IMR-90 (cell line): ENCODE measurements at regions not wholly inside any gene's neighbourhood (a gene's known extent, or its start where the extent isn't known, plus 50 kb on each side); places are given as distances from the start of the nearest gene placed in this dataset.

Experiments used
- ATAC-seq: fragments of 200-7000 bp; cut with Tn5 transposase; 2 replicates; pipeline ENCODE4 v1.9.1; 2020; ENCODE audit warnings: low read depth, mild to moderate bottlenecking, moderate library complexity
- BruUV-seq: library from RNA; stranded (reverse); fragments of 400-500 nt; replicated peaks from 2 replicates; lab custom pipeline; 2021; lab: Mats Ljungman, UMichigan
- CTCF ChIA-PET: fragments of 300-600 bp; formaldehyde crosslinking; extraction: SDS; loops from one replicate; lab custom pipeline; 2021; ENCODE audit warnings: antibody characterized with exemption; lab: Yijun Ruan, JAX
- POLR2A ChIA-PET: fragments of 300-600 bp; sonication (Branson Sonifier 250); formaldehyde crosslinking; loops from one replicate; lab custom pipeline; 2022; ENCODE audit warnings: antibody characterized with exemption; ENCODE audit not compliant: unreplicated experiment; lab: Charles Lee
- DNase-seq: peaks from one replicate; pipeline ENCODE4 v3.0.0; 2013
- H2AFZ ChIP-seq: replicated peaks from 2 replicates; pipeline ENCODE3; 2013; ENCODE audit warnings: low read length, mild to moderate bottlenecking; ENCODE audit not compliant: poor library complexity
- H2AK5ac ChIP-seq: 2 replicates; pipeline ENCODE4 v1.6.1; 2013; ENCODE audit warnings: low read depth, low read length, inconsistent platforms
- H2AK9ac ChIP-seq: replicated peaks from 2 replicates; pipeline ENCODE3; 2013; ENCODE audit warnings: mild to moderate bottlenecking, low read depth, low read length, moderate library complexity; ENCODE audit not compliant: poor library complexity
- H2BK120ac ChIP-seq: 2 replicates; pipeline ENCODE4 v1.6.1; 2013; ENCODE audit warnings: low read depth, low read length, inconsistent platforms
- H2BK15ac ChIP-seq: 3 replicates; pipeline ENCODE4 v1.6.1; 2013; ENCODE audit warnings: low read depth, low read length, inconsistent platforms
- H2BK20ac ChIP-seq: 2 replicates; pipeline ENCODE4 v1.6.1; 2013; ENCODE audit warnings: low read depth, mild to moderate bottlenecking, inconsistent platforms, low read length, moderate library complexity
- H2BK5ac ChIP-seq: 2 replicates; pipeline ENCODE4 v1.6.1; 2013; ENCODE audit warnings: mild to moderate bottlenecking, low read depth, low read length, inconsistent platforms; ENCODE audit not compliant: poor library complexity, severe bottlenecking
- H3K14ac ChIP-seq: replicated peaks from 2 replicates; pipeline ENCODE4 v1.6.1; 2013; ENCODE audit warnings: low read depth, low read length, inconsistent platforms
- H3K18ac ChIP-seq: 2 replicates; pipeline ENCODE4 v1.6.1; 2013; ENCODE audit warnings: low read depth, low read length, control low read depth
- H3K23ac ChIP-seq: 2 replicates; pipeline ENCODE4 v1.6.1; 2013; ENCODE audit warnings: low read depth, low read length, inconsistent platforms
- H3K27ac ChIP-seq: 2 replicates; pipeline ENCODE4 v1.5.1; 2013; ENCODE audit warnings: mild to moderate bottlenecking, control low read depth, low read length; ENCODE audit not compliant: insufficient read depth
- H3K27me3 ChIP-seq: 2 replicates; pipeline ENCODE4 v1.6.1; 2013; ENCODE audit warnings: low read length; ENCODE audit not compliant: control insufficient read depth, insufficient read depth
- H3K36me3 ChIP-seq: 2 replicates; pipeline ENCODE4 v1.6.1; 2013; ENCODE audit warnings: low read length, mixed read lengths; ENCODE audit not compliant: control insufficient read depth, insufficient read depth
- H3K4ac ChIP-seq: 2 replicates; pipeline ENCODE4 v1.6.1; 2013; ENCODE audit warnings: low read depth, low read length, inconsistent platforms
- H3K4me1 ChIP-seq: 2 replicates; pipeline ENCODE4 v1.6.1; 2013; ENCODE audit warnings: low read length, mixed read lengths; ENCODE audit not compliant: control insufficient read depth, insufficient read depth
- H3K4me2 ChIP-seq: 2 replicates; pipeline ENCODE4 v1.6.1; 2013; ENCODE audit warnings: low read depth, mild to moderate bottlenecking, control low read depth, low read length, moderate library complexity
- H3K4me3 ChIP-seq: 2 replicates; pipeline ENCODE4 v1.5.1; 2013; ENCODE audit warnings: low read depth, mild to moderate bottlenecking, control low read depth, low read length, moderate library complexity; ENCODE audit not compliant: insufficient read depth
- H3K56ac ChIP-seq: 2 replicates; pipeline ENCODE4 v1.6.1; 2013; ENCODE audit warnings: low read length, inconsistent platforms; ENCODE audit not compliant: insufficient read depth; ENCODE audit errors: extremely low read depth
- H3K79me1 ChIP-seq, 2 experiments: 2 replicates each; pipeline ENCODE4 v1.6.1; 2013; ENCODE audit warnings: low read length in 2 of 2, inconsistent platforms in 1 of 2, low read depth in 1 of 2
- H3K9ac ChIP-seq: 2 replicates; pipeline ENCODE4 v1.6.1; 2013; ENCODE audit warnings: low read depth, low read length, control low read depth
- H3K9me1 ChIP-seq: 2 replicates; pipeline ENCODE4 v1.6.1; 2013; ENCODE audit warnings: low read length, inconsistent platforms; ENCODE audit not compliant: insufficient read depth
- H3K9me3 ChIP-seq: 2 replicates; pipeline ENCODE4 v1.6.1; 2013; ENCODE audit warnings: low read length; ENCODE audit not compliant: control insufficient read depth, insufficient read depth
- H4K20me1 ChIP-seq: 2 replicates; pipeline ENCODE4 v1.6.1; 2013; ENCODE audit warnings: low read length, inconsistent platforms; ENCODE audit not compliant: insufficient read depth
- H4K5ac ChIP-seq: 2 replicates; pipeline ENCODE4 v1.6.1; 2013; ENCODE audit warnings: mild to moderate bottlenecking, low read depth, low read length, control low read depth
- H4K8ac ChIP-seq, 2 experiments: 2 replicates each; pipeline ENCODE4 v1.6.1; 2013; ENCODE audit warnings: low read depth in 2 of 2, low read length in 2 of 2, control low read depth in 1 of 2, inconsistent platforms in 1 of 2
- H4K91ac ChIP-seq: 2 replicates; pipeline ENCODE4 v1.6.1; 2013; ENCODE audit warnings: low read depth, low read length, inconsistent platforms; ENCODE audit not compliant: insufficient read depth
- BHLHE40 ChIP-seq: fragments of 150-350 bp; IDR thresholded peaks from 2 replicates; pipeline ENCODE4 v1.6.1; 2016; ENCODE audit warnings: mild to moderate bottlenecking, low read depth, low read length
- MAFK ChIP-seq: IDR thresholded peaks from 2 replicates; pipeline ENCODE4 v1.6.1; 2012; ENCODE audit warnings: low read depth, low read length, improper control_type of control experiment
- MAZ ChIP-seq: IDR thresholded peaks from 2 replicates; pipeline ENCODE4 v1.6.1; 2012; ENCODE audit warnings: low read depth, mild to moderate bottlenecking, low read length, improper control_type of control experiment, moderate library complexity, borderline replicate concordance
- dilution Hi-C: fragments of 300-500 bp; cut with HindIII; formaldehyde crosslinking; loops from one replicate; pipeline ENCODE4 v1.14.3; 2018; ENCODE audit warnings: low sequenced_read_pairs; ENCODE audit not compliant: unreplicated experiment
- in situ Hi-C: fragments of 300-500 bp; cut with MboI; formaldehyde crosslinking; loops from 3 replicates; pipeline ENCODE4 v1.14.3; 2019; ENCODE audit warnings: low sequenced_read_pairs, inconsistent platforms, mixed read lengths
- intact Hi-C: fragments of 100-400 bp; cut with micrococcal nuclease; formaldehyde crosslinking; loops from 2 replicates; pipeline ENCODE4 v1.10.0; 2022

GRCh38 chr2:160753331-160753654, 259.7 kb upstream of the RBMS1 start:
- no peak overlapping the region for H2BK5ac ChIP-seq
- H3K36me3 ChIP-seq = no peaks in the 10 kb centered on the region
- no peak overlapping the region for H2BK15ac ChIP-seq
- no TSS peak for BruUV-seq
- no peak overlapping the region for H3K9ac ChIP-seq
- H2AK9ac ChIP-seq = no peak overlapping the region
- H4K8ac ChIP-seq = no peak overlapping the region
- CTCF ChIA-PET = no interaction called here
- intact Hi-C loops (no loop called here), dilution Hi-C loops (no loop called here), in situ Hi-C loops (no loop called here)
- no peak overlapping the region for H2AK5ac ChIP-seq
- no peaks in the 10 kb centered on the region for H3K27me3 ChIP-seq
- DNase-seq (no peak), ATAC-seq (no peak)
- H3K9me3 ChIP-seq = no peaks in the 10 kb centered on the region; the same call in 1 of the 2 replicates
- H3K56ac ChIP-seq = no peak overlapping the region
- H3K9me1 ChIP-seq = no peaks in the 10 kb centered on the region
- H3K4me2 ChIP-seq = no peak overlapping the region
- H4K91ac ChIP-seq = no peak overlapping the region
- POLR2A ChIA-PET = no interaction called here
- no peaks in the 10 kb centered on the region for H3K79me1 ChIP-seq
- no peaks in the 10 kb centered on the region for H4K20me1 ChIP-seq
- H2BK120ac ChIP-seq = no peak overlapping the region
- H2AFZ ChIP-seq = no peak overlapping the region
- H3K27ac ChIP-seq = no peak overlapping the region
- no peak overlapping the region for H4K5ac ChIP-seq
- no peak overlapping the region; the same call in 1 of the 2 replicates for H3K18ac ChIP-seq
- H3K4ac ChIP-seq = no peak overlapping the region
- no peak overlapping the region for H3K14ac ChIP-seq
- H3K4me1 ChIP-seq = peaks cover 7% of the 10 kb centered on the region
- H2BK20ac ChIP-seq = no peak overlapping the region
- TF ChIP-seq BHLHE40 (no peak), MAZ (no peak), MAFK (no peak)
- H3K23ac ChIP-seq = no peak overlapping the region
- H3K4me3 ChIP-seq = no peak overlapping the region
